ENCODE measurements at regions not wholly inside any gene's neighbourhood (a gene's known extent, or its start where the extent isn't known, plus 50 kb on each side); places are given as distances from the start of the nearest gene placed in this dataset.

DNA sequence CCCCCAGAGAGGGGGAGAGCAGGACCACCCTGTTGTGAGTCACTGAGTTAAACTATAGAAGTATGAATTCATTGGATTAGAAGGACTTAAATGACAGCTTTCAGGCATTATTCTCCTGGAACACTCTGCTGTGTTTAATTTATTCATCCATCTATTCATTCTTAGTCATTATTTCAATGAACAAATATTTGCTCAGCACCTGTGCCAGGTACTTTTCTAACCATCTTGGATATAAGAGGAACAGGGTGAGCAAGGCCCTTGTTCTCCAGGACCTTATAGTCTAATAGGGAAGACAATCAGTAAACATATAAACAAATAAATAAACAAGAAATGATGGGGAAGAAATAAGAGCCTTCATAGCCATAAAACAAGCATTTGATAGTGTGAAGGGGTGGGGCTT, 483.9 kb upstream of the BRINP1 start:
- Mint-ChIP-seq H3K27ac (no peak overlapping the region), H3K9me3 (peaks cover 3% of the 10 kb centered on the region), H3K4me3 (no peak overlapping the region), H3K27me3 (no peaks in the 10 kb centered on the region), H3K36me3 (no peaks in the 10 kb centered on the region), H3K4me1 (no peaks in the 10 kb centered on the region)

DNA sequence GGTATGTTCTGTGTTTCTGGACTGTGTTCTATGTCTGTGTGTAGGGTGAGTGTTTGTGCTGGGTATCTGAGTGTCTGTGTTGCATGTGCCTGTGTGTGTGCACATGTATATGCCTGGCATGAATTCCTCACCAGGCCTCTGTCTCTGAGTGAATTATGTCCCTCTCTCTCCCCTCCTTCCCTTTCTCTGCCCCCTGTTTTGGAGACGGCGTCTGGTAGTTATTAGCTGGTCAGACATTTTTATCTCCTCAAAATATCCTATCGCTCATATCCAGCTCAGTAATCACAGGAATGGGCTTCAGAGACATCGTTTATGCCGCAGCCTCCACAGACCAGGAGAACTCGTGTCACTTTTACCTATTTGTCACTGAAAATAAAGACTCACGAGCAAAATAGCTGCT, 483.2 kb upstream of the BRINP1 start:
- Mint-ChIP-seq H3K36me3 (no peaks in the 10 kb centered on the region), H3K9me3 (peaks cover 5% of the 10 kb centered on the region), H3K4me1 (no peaks in the 10 kb centered on the region), H3K27ac (no peak overlapping the region), H3K27me3 (no peaks in the 10 kb centered on the region), H3K4me3 (no peak overlapping the region)

DNA sequence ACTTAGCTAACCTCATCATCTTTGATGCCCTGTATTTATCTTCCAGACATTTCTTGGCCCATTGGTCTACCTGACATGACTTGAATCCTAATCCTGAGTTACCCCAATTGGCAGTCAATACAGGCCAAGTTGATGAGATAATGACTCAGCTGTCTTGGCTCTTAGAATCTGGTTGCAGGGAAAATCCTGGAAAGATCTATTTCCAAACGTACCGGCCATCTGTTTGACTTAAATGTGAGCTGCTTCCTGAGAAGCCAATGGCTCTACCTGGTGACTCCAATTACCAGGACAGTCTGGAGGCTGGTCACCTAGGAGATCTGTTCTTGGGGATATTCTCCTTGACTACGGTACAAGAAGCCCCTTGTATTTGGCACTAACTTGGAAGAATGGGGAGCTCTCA, 475.2 kb upstream of the BRINP1 start:
- Mint-ChIP-seq H3K27ac (no peak overlapping the region), H3K27me3 (no peaks in the 10 kb centered on the region)

DNA sequence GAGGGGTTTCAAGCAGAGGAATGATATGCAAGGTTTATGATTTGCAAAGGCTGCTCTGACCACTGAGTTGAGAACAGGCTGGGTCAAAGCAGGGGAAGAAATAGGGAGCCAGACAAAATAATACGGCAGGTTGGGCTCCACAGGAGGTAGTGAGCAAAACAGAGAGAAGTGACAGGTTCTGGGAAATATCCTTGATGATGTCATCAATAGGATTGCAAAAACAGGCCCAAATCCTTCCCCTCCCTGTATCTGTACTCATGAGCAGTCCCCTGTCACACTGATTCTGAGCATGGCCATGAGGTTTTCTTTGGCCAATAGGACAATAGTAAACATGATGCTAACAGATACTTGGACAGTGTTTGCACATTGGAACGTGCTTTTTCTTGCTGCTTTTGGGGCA, 471.8 kb upstream of the BRINP1 start:
- Mint-ChIP-seq H3K4me3 (no peak overlapping the region), H3K27ac (no peak overlapping the region), H3K36me3 (no peaks in the 10 kb centered on the region), H3K27me3 (no peaks in the 10 kb centered on the region), H3K4me1 (no peaks in the 10 kb centered on the region), H3K9me3 (no peaks in the 10 kb centered on the region)

More for the DNA sequence above, 475.2 kb upstream of the BRINP1 start:
- no peaks in the 10 kb centered on the region for H3K36me3 Mint-ChIP-seq
- peaks cover 5% of the 10 kb centered on the region for H3K9me3 Mint-ChIP-seq
- no peak overlapping the region for H3K4me3 Mint-ChIP-seq
- no peaks in the 10 kb centered on the region for H3K4me1 Mint-ChIP-seq

DNA sequence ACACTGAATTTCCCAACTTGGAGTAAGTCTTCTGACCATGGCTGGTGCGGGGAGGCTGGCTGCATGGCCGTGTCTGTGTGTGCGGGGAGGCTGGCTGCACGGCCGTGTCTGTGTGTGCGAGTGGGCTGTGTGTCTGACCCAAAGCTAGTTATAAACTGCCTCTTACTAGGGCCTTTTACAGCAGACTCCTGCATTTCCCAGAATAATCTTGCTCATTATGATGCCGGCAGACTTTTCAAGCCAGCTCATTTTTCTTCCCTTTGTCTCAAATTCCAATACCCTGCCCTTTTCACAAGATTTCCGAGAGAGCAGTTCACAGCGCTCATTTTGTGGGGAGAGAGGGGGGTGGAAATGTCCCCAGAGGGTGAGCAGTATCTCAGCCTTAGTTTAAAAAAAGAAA, 470.7 kb upstream of the BRINP1 start:
- no peaks in the 10 kb centered on the region for H3K4me1 Mint-ChIP-seq
- no peak overlapping the region for H3K27ac Mint-ChIP-seq
- H3K27me3 Mint-ChIP-seq = no peaks in the 10 kb centered on the region
- no peaks in the 10 kb centered on the region for H3K36me3 Mint-ChIP-seq
- no peak overlapping the region for H3K4me3 Mint-ChIP-seq
- no peaks in the 10 kb centered on the region for H3K9me3 Mint-ChIP-seq

DNA sequence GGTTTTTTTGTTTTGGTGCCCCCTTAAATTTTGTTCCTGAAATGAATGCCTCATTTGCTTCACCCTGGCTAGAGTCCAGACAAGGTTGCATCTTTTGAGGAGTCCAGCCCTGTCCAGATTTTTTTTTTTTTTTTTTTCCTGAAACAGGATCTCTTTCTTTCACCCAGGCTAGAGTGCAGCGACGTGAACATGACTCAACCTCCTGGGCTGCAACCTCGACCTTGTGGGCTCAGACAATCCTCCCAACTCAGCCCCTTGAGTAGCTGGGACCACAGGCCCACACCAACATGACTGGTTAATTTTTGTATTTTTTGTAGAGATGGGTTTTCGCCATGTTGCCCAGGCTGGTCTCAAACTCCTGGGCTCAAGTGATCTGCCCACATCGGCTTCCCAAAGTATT, 469.0 kb upstream of the BRINP1 start:
- Mint-ChIP-seq H3K27me3 (no peaks in the 10 kb centered on the region), H3K4me1 (no peaks in the 10 kb centered on the region), H3K27ac (no peak overlapping the region), H3K4me3 (no peak overlapping the region), H3K36me3 (no peaks in the 10 kb centered on the region), H3K9me3 (no peaks in the 10 kb centered on the region)

DNA sequence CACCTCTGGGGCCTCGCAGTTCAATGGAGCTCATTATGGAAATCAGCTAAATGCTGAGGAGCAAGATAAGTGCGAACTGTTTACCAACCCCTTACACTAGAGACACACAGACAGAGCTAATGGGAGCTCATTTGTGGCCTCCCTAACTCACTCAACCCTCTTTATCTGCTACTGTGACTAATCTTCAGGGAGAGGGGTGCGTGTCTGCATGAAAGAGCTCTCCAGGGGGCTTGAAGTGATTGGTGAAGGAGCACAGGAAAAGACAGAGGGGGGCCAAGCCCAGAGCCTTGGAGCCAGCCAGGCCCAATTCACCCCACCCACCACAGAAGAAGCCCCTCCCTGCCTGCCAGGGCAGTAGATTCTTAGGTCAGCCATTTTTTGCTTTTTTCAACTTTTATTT, 466.8 kb upstream of the BRINP1 start:
- Mint-ChIP-seq H3K4me3 (no peak overlapping the region), H3K27ac (no peak overlapping the region), H3K27me3 (peaks cover 3% of the 10 kb centered on the region), H3K4me1 (no peaks in the 10 kb centered on the region), H3K9me3 (no peaks in the 10 kb centered on the region), H3K36me3 (no peaks in the 10 kb centered on the region)

DNA sequence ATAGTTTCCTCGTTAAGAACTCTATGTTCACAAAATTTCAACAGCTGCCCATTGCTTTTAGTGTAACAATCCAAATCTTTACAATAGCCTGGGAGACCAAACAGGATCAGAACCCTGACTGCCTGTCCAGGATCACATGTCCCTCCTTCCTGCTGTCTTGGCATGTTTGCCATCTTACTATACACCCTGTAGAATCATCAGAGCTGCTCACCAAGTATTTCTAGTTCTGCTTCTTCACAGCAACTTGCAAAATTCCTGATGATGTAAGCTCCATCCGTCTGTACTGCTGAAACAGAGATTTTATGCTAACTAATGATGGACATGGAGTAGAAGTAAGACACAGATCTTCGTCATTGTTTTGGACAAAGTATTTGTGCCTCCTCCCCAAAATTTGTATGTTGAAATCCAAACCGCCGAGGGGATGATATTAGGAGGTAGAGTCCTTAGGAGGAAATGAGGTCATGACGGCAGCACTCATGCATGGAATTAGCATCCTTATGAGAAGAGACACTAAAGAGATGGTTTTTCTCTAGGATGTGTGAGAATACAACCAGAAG, 464.9 kb upstream of the BRINP1 start:
- Mint-ChIP-seq H3K27me3 (peaks cover 5% of the 10 kb centered on the region), H3K4me3 (no peak overlapping the region), H3K27ac (no peak overlapping the region), H3K9me3 (no peaks in the 10 kb centered on the region), H3K4me1 (no peaks in the 10 kb centered on the region), H3K36me3 (no peaks in the 10 kb centered on the region)

DNA sequence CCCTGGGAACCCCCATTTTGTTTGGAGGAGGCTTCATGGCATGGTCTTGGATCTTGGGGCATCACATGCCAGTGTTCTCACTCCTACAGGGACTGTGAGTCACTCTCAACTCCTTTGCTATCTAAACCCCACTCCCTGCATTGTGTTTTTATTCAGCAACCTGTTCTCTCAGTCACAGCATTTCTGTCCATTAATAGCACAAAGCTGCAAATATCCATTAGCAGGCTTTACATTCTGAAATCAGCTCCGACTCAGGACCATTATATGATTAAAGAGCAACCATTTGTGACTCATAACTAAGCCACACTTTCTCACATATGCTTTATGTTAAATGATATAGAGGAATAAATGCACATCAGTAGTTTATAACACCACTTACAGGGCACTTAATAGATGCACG, 462.1 kb upstream of the BRINP1 start:
- peaks cover 5% of the 10 kb centered on the region for H3K27me3 Mint-ChIP-seq
- H3K4me1 Mint-ChIP-seq = no peaks in the 10 kb centered on the region
- no peaks in the 10 kb centered on the region for H3K36me3 Mint-ChIP-seq

DNA sequence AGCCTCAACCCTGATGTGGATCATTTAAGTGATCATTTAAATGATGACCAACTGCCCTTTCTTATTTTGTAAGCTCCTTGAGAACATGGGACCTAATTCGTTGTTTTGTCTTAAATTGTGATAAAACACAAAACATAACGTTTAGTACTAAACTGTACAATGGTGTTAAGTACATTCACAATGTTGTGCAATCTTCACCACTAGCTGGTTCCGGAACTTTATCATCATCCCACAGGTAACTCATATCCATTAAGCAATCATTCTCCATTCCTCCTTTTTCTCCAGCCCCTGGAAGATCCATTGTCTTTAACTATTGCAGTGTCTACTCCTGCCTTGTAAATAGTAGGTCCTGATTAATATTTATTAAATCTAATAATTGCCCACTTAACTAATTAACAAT, 460.5 kb upstream of the BRINP1 start:
- H3K27ac Mint-ChIP-seq = no peak overlapping the region
- peaks cover 7% of the 10 kb centered on the region for H3K27me3 Mint-ChIP-seq
- no peaks in the 10 kb centered on the region for H3K4me1 Mint-ChIP-seq
- H3K36me3 Mint-ChIP-seq = no peaks in the 10 kb centered on the region
- H3K9me3 Mint-ChIP-seq = no peaks in the 10 kb centered on the region
- H3K4me3 Mint-ChIP-seq = no peak overlapping the region

More for the DNA sequence above, 462.1 kb upstream of the BRINP1 start:
- H3K4me3 Mint-ChIP-seq = no peak overlapping the region
- H3K27ac Mint-ChIP-seq = no peak overlapping the region
- no peaks in the 10 kb centered on the region for H3K9me3 Mint-ChIP-seq

DNA sequence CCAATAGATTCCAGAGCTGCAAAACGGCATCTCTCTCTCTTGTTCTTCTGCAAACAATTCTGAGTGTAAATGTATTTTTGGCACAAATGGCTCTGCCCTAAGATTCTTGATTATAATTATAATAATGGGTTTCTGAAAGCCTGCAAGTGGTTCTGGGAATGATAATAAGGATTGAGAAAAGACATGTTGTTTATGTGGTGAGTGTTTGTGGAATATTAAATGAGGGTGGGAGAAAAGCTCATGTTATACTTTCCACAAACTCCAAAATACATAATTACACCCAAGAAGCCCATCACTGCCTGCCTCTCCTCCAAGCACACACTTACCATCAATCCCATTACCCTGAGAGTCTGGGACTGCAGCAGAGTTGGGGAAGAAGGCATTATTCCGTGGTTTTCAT, 460.0 kb upstream of the BRINP1 start:
- no peaks in the 10 kb centered on the region for H3K9me3 Mint-ChIP-seq
- no peak overlapping the region for H3K4me3 Mint-ChIP-seq
- H3K27ac Mint-ChIP-seq = no peak overlapping the region
- no peaks in the 10 kb centered on the region for H3K4me1 Mint-ChIP-seq
- H3K27me3 Mint-ChIP-seq = peaks cover 7% of the 10 kb centered on the region
- H3K36me3 Mint-ChIP-seq = no peaks in the 10 kb centered on the region

DNA sequence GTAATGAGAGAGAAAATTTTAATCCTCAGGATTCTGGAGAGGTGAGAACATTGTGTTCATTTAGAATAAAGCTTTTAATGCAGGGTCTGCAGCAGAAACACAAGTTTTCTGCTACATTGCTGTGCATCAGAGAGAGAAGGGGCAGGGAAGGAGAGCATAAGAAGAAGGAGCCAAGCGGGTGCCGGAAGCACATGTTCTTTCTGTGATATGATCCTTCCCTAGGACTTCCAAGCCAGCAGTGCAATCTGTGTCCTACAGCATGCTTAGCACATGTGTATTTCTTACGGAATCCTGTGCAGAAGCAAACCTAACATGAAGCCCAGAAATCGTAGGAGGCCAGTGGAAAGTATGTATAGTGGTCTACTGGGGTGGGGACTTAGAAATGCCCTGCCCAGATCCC, 458.3 kb upstream of the BRINP1 start:
- H3K36me3 Mint-ChIP-seq = no peaks in the 10 kb centered on the region
- H3K4me1 Mint-ChIP-seq = no peaks in the 10 kb centered on the region
- no peaks in the 10 kb centered on the region for H3K9me3 Mint-ChIP-seq
- no peak overlapping the region for H3K27ac Mint-ChIP-seq
- peaks cover 7% of the 10 kb centered on the region for H3K27me3 Mint-ChIP-seq
- no peak overlapping the region for H3K4me3 Mint-ChIP-seq

DNA sequence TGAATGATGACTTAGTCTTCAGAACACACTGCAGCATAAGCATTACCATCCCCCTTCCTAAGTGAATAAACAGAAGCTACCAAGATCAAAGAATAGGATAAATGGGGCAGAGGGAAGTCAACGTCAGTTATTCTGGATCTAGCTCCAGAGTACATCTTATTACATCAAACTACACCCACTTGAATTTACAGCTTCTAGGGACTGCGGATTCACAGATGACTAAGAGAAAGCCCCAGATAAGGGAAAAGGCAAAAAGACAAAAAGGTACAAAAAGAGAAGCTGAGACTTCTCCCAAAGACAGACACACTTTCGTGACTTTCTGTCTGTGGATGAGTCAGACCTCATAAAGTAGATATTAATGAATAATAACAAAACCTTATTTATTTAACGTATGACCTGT, 457.9 kb upstream of the BRINP1 start:
- Mint-ChIP-seq H3K27ac (no peak overlapping the region), H3K4me3 (no peak overlapping the region), H3K4me1 (no peaks in the 10 kb centered on the region), H3K36me3 (no peaks in the 10 kb centered on the region), H3K9me3 (no peaks in the 10 kb centered on the region), H3K27me3 (peaks cover 4% of the 10 kb centered on the region)

DNA sequence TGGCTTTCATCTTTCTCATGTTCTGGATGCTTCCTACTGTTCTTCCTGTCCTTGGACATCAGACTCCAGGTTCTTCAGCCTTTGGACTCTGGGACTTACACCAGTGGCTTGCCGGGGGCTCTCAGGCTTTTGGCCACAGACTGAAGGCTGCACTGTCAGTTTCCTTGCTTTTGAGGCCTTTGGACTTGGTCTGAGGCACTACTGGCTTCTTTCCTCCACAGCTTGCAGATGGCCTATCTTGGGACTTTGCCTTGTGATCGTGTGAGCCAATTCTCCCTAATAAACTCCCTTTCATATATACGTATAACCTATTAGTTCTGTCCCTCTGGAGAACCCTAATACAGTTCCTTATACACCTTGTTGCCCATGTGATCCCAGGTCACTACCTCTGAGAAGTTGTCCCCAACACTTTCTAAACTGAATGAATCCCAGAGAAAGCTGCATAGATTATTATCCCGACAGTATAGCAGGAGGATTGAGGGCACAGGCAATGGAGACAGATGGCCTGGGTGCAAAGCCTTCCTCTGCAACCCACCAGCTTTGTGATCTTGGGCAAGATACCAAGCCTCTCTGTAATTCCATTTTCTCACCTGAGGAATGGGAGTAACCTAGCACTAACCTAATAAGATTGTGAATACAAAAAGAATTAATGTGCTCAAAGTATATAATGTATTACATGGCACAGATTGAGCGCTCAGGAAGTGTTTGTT, 449.6 kb upstream of the BRINP1 start:
- Mint-ChIP-seq H3K9me3 (no peaks in the 10 kb centered on the region), H3K27me3 (no peaks in the 10 kb centered on the region), H3K27ac (no peak overlapping the region), H3K36me3 (no peaks in the 10 kb centered on the region), H3K4me3 (no peak overlapping the region), H3K4me1 (no peaks in the 10 kb centered on the region)

DNA sequence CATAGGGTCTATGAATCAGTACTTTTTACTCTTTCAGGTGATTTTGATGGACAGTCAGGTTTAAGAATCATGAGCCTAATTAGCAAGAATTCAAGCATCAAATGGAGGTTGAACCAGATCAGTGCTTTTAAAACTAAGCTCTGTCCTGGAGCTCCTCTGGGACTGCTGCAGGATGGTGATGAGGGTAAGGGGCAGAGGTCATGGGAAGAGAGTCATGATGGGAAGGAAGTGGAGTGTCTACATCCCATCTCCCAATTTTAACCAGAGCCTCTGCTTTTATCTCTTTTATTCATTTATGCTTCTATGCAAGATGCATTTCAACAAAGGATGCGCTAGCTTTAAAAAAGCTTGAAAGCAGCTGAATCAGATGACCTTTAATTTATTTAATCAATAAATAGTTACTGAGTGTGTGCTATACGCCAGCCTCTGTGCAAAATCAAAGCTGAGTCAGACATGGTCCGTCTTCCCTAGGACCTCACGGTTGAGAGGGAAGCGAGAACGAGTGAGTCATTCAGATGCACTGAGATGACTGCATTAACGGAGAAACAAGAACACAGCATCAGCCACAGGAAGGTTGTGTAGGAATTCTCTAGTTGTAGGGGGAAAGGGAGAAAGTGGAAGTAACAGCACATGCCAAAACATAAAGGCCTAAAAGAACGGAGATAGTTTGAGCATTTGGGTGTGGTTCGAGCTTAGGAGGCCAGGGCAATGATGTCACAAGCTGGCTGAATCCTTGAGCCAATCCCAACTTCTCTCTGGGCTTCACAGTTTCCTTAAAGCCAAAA, 441.6 kb upstream of the BRINP1 start:
- H3K4me1 Mint-ChIP-seq = no peaks in the 10 kb centered on the region
- no peaks in the 10 kb centered on the region for H3K27me3 Mint-ChIP-seq
- H3K4me3 Mint-ChIP-seq = no peak overlapping the region
- H3K36me3 Mint-ChIP-seq = no peaks in the 10 kb centered on the region
- no peak overlapping the region for H3K27ac Mint-ChIP-seq
- peaks cover 4% of the 10 kb centered on the region for H3K9me3 Mint-ChIP-seq

DNA sequence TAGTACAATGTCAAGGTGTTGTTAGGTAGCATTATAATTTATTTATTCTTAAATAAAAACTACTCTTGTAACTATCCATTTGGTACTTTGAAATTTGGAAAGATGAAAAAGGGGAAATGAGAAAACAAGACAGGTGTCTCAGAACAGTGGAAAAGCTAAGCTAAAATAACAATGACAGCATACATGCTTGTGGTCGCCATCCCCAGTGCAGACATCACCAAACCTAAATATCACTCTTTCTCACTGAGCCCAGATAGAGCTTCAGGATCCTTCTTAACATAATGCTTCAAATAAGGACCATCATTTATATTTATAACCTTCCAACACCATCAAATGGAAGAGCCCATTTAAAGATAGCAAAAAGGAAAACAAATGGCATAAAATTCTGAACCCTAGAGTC, 434.4 kb upstream of the BRINP1 start:
- Mint-ChIP-seq H3K4me1 (no peaks in the 10 kb centered on the region), H3K4me3 (no peak overlapping the region), H3K36me3 (no peaks in the 10 kb centered on the region), H3K9me3 (no peaks in the 10 kb centered on the region), H3K27ac (no peak overlapping the region), H3K27me3 (no peaks in the 10 kb centered on the region)

All from activated naive CD4-positive, alpha-beta T cell treated with anti-CD3 and anti-CD28 coated beads, Interleukin-2, amount 50 U/mL, for 24 hours (primary cell).